M059J (cell line): ENCODE measurements at regions not wholly inside any gene's neighbourhood (a gene's known extent, or its start where the extent isn't known, plus 50 kb on each side); places are given as distances from the start of the nearest gene placed in this dataset.

Source experiments
- DNase-seq: peaks from one replicate; pipeline ENCODE4 v3.0.0-alpha.2; 2012; ENCODE audit warnings: low read depth

- no peak for DNase-seq
These were observed 362.7 kb downstream of the ZNF608 start for GRCh38 chr5:124383693-124384092.

DNA sequence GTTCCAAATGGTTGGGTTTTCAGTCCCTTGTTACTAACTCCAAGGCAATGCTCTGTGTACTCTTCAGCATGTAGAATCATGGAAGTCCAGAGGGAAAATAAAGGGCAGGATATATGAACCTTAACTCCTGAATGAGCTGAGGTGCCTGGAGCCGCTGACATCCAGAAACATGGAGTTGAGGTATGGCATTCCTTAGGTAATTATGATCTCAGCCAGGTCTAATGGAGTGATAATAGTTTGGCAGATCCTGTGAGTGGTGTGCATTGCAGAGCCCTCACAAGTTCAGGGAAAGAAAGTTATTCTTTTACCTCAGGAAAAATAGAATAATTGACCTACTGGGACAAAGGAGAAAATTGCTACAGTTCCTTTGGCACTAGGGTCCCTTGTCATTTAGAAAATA, 369.1 kb downstream of the ZNF608 start:
- no peak for DNase-seq

- DNase-seq = no peak
These were observed 372.6 kb downstream of the ZNF608 start for GRCh38 chr5:124373883-124374282.

- DNase-seq = no peak
These were observed 374.0 kb downstream of the ZNF608 start for GRCh38 chr5:124372457-124372856.

- DNase-seq = no peak
These were observed 375.2 kb downstream of the ZNF608 start for GRCh38 chr5:124371111-124371706.

GRCh38 chr5:124370601-124371000, 375.8 kb downstream of the ZNF608 start:
- no peak for DNase-seq

DNA sequence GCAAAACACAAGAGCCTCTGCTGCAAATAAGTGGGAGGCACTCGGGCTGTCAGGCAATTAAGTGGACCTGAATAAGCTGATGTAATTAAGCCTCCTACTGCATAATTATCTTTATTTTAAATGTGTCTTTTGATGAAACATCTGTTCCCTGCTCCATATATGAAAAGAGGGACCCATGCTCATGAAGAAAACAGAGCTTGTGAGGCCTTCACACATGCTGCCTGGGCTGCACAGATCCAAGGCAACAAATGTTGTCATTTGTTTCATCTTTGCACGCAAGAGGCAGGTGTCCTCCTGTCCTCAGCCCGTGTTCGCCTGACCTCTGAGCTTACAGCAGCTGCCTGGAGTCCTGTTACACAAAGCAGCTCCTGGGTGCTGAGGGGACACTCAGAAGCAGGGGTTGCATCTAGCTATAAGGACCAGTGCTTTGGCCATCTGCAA, 381.1 kb downstream of the ZNF608 start:
- no peak for DNase-seq

- DNase-seq = no peak
These were observed 390.5 kb downstream of the ZNF608 start for GRCh38 chr5:124355928-124356327.

DNA sequence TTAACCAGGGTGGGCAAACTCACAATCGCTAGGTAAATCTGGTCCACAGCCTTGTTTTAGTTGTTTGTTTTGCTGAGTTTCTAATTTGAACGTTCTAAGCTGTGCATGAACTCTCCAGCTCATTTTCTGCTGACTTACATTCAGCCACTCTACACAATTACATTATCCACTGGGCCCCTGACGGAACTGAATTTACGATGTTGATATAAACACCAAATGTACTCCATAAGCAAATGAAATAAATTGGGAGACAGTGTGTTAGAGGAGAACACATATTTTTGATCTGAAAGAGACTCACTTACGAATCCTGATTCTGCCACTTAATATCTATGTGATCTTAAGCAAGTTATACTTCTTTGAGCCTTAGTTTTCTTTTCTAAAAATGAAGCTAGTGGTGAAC, 393.4 kb downstream of the ZNF608 start:
- DNase-seq = no peak

GRCh38 chr5:124352312-124352711, 394.1 kb downstream of the ZNF608 start:
- DNase-seq = no peak

DNA sequence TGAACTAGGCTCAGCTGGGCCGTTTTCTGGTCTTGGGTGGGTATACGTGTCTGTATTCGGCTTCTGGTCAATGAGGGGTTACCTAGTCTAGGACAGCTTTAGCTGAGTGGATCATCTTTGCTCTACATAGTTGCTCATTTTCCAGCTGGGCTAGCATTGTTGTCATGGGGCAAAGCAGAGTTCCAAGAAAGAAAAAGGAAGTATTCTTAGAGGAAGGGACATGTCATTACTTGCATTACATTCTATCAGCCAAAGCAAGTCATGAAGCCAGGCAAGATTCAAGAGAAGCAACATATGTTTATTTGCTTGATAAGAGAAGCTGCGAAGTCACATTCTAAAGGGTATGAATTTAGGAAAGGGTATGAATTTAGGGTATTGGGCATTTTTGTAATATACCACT, 396.5 kb downstream of the ZNF608 start:
- no peak for DNase-seq

DNA sequence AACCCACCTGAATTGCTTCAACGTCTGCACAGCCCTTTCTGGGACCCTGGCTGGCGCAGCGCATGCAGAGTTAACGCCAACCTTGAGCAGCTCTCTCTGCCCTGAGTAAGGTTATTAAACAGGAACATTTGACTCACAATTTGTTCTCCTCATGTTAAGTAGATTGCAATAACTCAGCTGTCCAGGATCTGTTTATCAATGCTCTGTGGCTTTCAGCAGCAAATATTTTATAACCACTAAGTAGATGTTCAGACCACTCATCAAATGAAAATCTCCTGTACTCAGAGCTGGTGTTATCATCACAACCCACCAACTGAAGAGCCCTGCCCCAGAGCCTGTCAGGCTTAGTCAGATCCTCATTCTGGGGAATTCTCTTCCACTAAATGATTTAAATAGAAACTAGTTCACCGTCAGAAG, 403.0 kb downstream of the ZNF608 start:
- peak; percentile 93 for DNase-seq

DNA sequence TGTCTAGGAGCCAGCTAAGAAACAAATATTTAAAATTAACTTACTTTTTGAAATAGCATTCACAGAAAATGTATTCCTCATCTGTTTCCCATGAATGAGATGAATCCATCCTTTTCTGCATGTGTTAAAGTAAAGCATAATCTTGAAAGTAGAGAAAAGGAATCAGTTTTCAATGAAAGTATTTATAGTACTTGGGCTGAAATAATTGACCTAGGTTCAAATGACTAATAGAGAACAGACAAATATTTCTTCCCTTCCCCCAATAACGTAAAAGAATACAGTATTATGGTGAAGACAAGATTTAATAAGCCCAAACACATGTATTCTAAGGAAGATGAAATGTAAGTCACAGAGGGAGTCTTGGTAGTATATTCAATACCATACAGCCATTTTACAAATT, 403.5 kb downstream of the ZNF608 start:
- DNase-seq = peak; percentile 7

DNA sequence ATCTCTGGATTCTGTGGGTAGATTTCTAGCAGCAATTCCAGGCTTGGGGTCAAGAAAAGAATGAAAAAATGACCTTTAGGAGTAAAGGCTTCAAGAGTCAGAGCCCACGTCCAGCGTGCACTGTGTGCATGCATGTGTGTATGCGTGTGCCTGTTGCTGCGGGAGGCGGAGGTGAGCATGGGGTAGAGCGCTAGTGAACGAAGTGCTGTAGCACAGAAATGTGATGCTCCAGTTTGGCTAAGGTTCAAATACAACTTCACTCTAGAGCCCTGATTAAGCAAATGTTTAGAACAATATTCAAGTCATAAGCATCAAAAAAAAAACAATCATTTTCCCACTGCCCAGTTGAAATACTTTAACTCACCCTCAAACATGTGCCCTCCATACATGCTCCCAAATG, 403.9 kb downstream of the ZNF608 start:
- no peak for DNase-seq

DNA sequence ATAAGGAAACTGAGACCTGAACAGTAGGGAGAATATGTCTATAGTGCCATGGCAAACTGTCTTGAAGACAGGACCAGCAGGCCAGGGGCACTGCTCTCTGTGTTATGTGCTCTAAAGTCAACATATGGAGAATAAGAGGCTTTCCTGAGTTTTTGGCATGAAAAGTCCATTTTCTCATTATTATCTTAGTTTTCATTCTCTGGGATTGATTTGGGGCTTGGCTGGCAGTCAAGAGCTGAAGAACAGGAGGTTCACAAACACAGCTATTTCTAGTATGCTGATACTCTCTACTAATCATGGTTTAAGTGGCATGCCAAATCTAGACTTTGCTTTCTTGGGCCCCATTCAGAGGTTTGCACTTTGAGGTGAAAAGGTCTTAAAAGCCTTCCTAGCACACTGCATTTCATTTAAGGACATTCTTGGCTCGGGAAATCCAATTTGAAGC, 404.4 kb downstream of the ZNF608 start:
- peak; percentile 36 for DNase-seq

DNA sequence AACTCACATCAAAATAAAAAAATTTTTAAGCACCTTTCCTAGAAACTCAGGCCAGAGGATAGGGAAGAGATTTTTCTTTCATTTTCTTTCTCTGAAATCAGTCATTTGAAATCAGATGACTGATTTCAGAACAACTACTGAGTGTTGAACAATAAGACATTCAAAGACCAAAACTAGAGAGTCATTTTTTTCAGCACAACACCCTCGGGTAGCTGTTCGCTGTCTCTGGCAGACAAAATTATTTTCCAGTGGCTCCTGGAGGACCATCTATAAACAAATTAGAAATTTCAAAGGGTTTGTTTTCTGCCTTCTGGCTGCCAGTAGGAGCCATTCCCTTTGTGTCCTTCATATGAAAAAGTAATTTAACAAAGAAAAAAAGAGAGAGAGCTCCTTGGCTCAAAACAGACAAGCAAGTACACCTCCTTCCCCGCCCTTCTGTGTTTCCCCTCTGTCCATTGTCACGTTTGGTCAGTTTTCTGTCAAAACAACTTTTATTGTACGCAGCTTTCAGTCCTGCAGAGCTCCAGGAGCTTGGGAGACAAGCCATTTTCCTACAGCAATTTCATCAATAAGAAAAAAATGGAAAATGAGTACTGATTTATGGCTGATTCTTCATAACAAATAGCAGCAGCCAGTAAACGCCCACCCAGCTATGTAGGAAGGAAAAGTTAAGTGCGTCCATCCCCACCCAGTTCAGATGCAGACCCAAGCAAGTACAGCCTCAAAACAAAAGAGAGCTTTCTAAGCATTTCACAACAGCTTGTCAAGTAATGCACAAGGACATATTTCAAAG, 405.2 kb downstream of the ZNF608 start:
- no peak for DNase-seq

- no peak for DNase-seq
These were observed 408.4 kb downstream of the ZNF608 start for GRCh38 chr5:124337996-124338395.

GRCh38 chr5:124333298-124333979, 413.0 kb downstream of the ZNF608 start:
- no peak for DNase-seq

GRCh38 chr5:124332273-124332672, 414.2 kb downstream of the ZNF608 start:
- no peak for DNase-seq

DNA sequence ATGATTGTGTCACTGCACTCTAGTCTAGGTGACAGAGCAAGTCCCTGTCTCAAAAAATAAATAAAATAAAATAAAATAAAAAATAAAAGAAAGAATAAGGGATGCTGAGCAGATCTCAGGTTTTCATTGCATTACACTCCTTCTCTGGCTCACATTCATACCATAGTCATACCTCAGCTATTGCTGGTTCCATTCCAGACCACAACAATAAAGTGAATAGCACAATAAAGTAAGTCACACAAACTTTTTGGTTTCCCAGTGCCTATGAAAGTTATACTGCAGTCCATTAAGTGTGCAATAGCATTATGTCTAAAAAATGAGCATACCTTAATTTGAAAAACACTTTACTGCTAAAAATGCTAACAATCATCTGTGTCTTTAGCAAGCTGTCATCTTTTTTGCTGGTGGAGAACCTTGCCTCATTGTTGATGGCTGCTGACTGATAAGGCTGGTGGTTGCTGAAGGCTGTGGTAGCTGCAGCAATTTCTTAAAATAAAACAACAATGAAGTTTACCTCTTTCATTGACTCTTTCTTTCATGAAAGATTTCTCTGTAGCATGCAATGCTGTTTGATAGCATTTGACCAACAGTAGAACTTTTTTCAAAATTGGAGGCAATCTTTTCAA, 415.7 kb downstream of the ZNF608 start:
- DNase-seq = peak; percentile 65

DNA sequence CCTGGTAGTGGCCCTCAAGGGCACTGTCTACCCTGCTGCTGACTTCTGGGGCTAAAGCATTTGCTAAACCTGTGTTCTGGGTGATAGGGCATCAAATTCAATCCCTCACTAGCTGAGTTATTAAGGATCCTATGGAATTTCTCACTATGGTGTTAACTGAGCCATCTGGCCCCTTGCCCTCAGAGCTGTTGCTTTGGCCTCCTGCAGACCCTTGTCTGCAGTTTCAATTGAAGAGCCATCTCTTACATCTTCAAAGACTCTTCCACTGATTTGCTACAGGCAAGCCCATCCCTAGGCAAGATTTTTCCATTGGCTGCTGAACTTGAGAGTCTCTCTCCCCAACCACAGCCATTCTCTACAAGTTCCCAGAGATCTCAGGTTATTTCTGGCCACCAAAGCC, 418.2 kb downstream of the ZNF608 start:
- no peak for DNase-seq

DNA sequence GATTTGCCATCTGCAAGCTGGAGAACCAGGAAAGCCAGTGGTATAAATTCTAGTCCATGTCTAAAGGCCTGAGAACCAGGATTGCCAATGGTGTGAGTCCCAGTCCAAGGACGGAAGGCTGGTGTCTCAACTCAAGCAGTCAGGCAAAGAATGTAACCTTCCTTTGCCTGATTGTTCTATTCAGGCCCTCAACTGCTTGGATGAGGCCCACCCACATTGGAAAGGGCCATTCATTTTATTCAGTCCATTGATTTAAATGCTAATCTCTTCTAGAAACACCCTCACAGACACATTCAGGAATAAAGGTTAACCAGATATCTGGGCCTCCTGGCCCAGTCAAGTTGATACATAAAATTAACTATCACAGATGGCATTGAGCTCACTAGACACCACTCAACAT, 427.8 kb downstream of the ZNF608 start:
- no peak for DNase-seq
